Body of pancreas (tissue), 4 donors: ENCODE measurements at regions not wholly inside any gene's neighbourhood (a gene's known extent, or its start where the extent isn't known, plus 50 kb on each side); places are given as distances from the start of the nearest gene placed in this dataset.

Experiments
- CTCF ChIP-seq, 7 experiments: fragments of 450-650 bp in 4 of 7; fragments of 200-600 bp in 3 of 7; sonication (generic) in 3 of 7; IDR thresholded peaks; one replicate each; pipeline ENCODE4 v1.5.1; 2016 to 2019; ENCODE audit warnings: antibody characterized with exemption in 7 of 7
- POLR2A ChIP-seq, 3 donors: fragments of 450-650 bp; IDR thresholded peaks; one replicate each; pipeline ENCODE4 v1.6.1; 2016; ENCODE audit warnings: antibody characterized with exemption in 3 of 3, mild to moderate bottlenecking in 2 of 3

GRCh38 chr6:9961646-9962045 is 453.2 kb downstream of the TFAP2A start:
- no peak for TF ChIP-seq CTCF (IDR thresholded peaks at IDR 0.05)
- no peak for TF ChIP-seq POLR2A (IDR thresholded peaks at IDR 0.05)
